Naive thymus-derived CD8-positive, alpha-beta T cell (primary cell): ENCODE measurements at regions not wholly inside any gene's neighbourhood (a gene's known extent, or its start where the extent isn't known, plus 50 kb on each side); places are given as distances from the start of the nearest gene placed in this dataset.

Experiments
- ATAC-seq, 2 donors: fragments of 150-1000 bp; cut with Tn5 transposase in 1 of 2; sonication (Bioruptor Pico), chemical (Tn5 transposase) in 1 of 2; 1 replicate in 1 of 2; 2 replicates in 1 of 2; pipeline ENCODE4 v1.10.0; 2021; ENCODE audit warnings: mild to moderate bottlenecking in 2 of 2, moderate library complexity in 2 of 2
- POLR2A ChIA-PET: fragments of 350-600 bp; sonication (Branson Sonifier 250); formaldehyde crosslinking; loops from one replicate; lab custom pipeline; 2021; ENCODE audit warnings: antibody characterized with exemption; lab: Charles Lee
- DNase-seq, 10 donors: peaks; one replicate each; pipeline versions ENCODE4 v3.0.0 to v3.0.0-alpha.2; 2020 to 2022
- H3K27ac Mint-ChIP-seq, 10 donors: one replicate each; pipeline ENCODE4 v1.8.0; 2020 to 2022; ENCODE audit warnings: mild to moderate bottlenecking in 10 of 10, mixed read lengths in 10 of 10, moderate library complexity in 4 of 10, inconsistent platforms in 1 of 10
- H3K27me3 Mint-ChIP-seq, 5 donors: one replicate each; pipeline ENCODE4 v1.8.0; 2021 to 2022; ENCODE audit warnings: mixed read lengths in 5 of 5
- H3K36me3 Mint-ChIP-seq, 3 donors: one replicate each; pipeline ENCODE4 v1.8.0; 2020 to 2022; ENCODE audit warnings: mixed read lengths in 3 of 3, mild to moderate bottlenecking in 2 of 3, inconsistent platforms in 1 of 3
- H3K4me1 Mint-ChIP-seq, 4 donors: one replicate each; pipeline ENCODE4 v1.8.0; 2021 to 2022; ENCODE audit warnings: mixed read lengths in 4 of 4
- H3K4me3 Mint-ChIP-seq, 10 donors: one replicate each; pipeline ENCODE4 v1.8.0; 2020 to 2022; ENCODE audit warnings: mild to moderate bottlenecking in 10 of 10, mixed read lengths in 10 of 10, moderate library complexity in 6 of 10, inconsistent platforms in 1 of 10
- H3K9me3 Mint-ChIP-seq, 9 donors: one replicate each; pipeline ENCODE4 v1.8.0; 2020 to 2022; ENCODE audit warnings: mixed read lengths in 9 of 9, mild to moderate bottlenecking in 3 of 9, inconsistent platforms in 1 of 9, moderate library complexity in 1 of 9

GRCh38 chr4:176843710-176844109 lies 51.0 kb upstream of the VEGFC start:
- H3K27ac Mint-ChIP-seq, result no peak overlapping the region
- ATAC-seq (no peak), DNase-seq (no peak)
- peaks cover 0 to 8% (median 0%) of the 10 kb centered on the region in 9 donors for H3K9me3 Mint-ChIP-seq
- H3K36me3 Mint-ChIP-seq, result no peaks in the 10 kb centered on the region
- POLR2A ChIA-PET, result no interaction called here
- no peaks in the 10 kb centered on the region for H3K4me1 Mint-ChIP-seq
- H3K4me3 Mint-ChIP-seq, result no peak overlapping the region
- no peaks in the 10 kb centered on the region for H3K27me3 Mint-ChIP-seq

- POLR2A ChIA-PET, result no interaction called here
- ATAC-seq (no peak), DNase-seq (no peak)
- H3K27me3 Mint-ChIP-seq, result no peaks in the 10 kb centered on the region
- no peaks in the 10 kb centered on the region for H3K4me1 Mint-ChIP-seq
- H3K4me3 Mint-ChIP-seq, result no peak overlapping the region
- H3K9me3 Mint-ChIP-seq, result peaks cover 0 to 8% (median 0%) of the 10 kb centered on the region in 9 donors
- no peaks in the 10 kb centered on the region for H3K36me3 Mint-ChIP-seq
- no peak overlapping the region for H3K27ac Mint-ChIP-seq
Measured at GRCh38 chr4:176844448-176844847, 51.7 kb upstream of the VEGFC start.

GRCh38 chr4:176845636-176846035 lies 52.9 kb upstream of the VEGFC start:
- ATAC-seq (no peak), DNase-seq (no peak)
- POLR2A ChIA-PET, result no interaction called here
- H3K9me3 Mint-ChIP-seq, result peaks cover 0 to 8% (median 0%) of the 10 kb centered on the region in 9 donors
- no peak overlapping the region for H3K27ac Mint-ChIP-seq
- H3K27me3 Mint-ChIP-seq, result no peaks in the 10 kb centered on the region
- no peaks in the 10 kb centered on the region for H3K4me1 Mint-ChIP-seq
- H3K36me3 Mint-ChIP-seq, result no peaks in the 10 kb centered on the region
- H3K4me3 Mint-ChIP-seq, result no peak overlapping the region

GRCh38 chr4:176849076-176849475 lies 56.4 kb upstream of the VEGFC start:
- Mint-ChIP-seq H3K27ac (no peak overlapping the region), H3K4me3 (no peak overlapping the region), H3K36me3 (no peaks in the 10 kb centered on the region), H3K9me3 (peaks cover 0 to 12% (median 0%) of the 10 kb centered on the region in 9 donors), H3K4me1 (no peaks in the 10 kb centered on the region), H3K27me3 (no peaks in the 10 kb centered on the region)
- POLR2A ChIA-PET, result no interaction called here
- ATAC-seq (no peak), DNase-seq (no peak)

- Mint-ChIP-seq H3K27ac (no peak overlapping the region), H3K36me3 (no peaks in the 10 kb centered on the region)
- POLR2A ChIA-PET, result no interaction called here
Measured at GRCh38 chr4:176850436-176850835, 57.7 kb upstream of the VEGFC start.

GRCh38 chr4:176856421-176856820 lies 63.7 kb upstream of the VEGFC start:
- no peaks in the 10 kb centered on the region for H3K4me1 Mint-ChIP-seq
- POLR2A ChIA-PET, result no interaction called here
- H3K4me3 Mint-ChIP-seq, result no peak overlapping the region
- no peak overlapping the region for H3K27ac Mint-ChIP-seq
- no peak for DNase-seq
- H3K27me3 Mint-ChIP-seq, result no peaks in the 10 kb centered on the region
- ATAC-seq, result no peak
- peaks cover 0 to 22% (median 5%) of the 10 kb centered on the region in 9 donors for H3K9me3 Mint-ChIP-seq
- H3K36me3 Mint-ChIP-seq, result no peaks in the 10 kb centered on the region

More at GRCh38 chr4:176850436-176850835, 57.7 kb upstream of the VEGFC start:
- Mint-ChIP-seq H3K27me3 (no peaks in the 10 kb centered on the region), H3K4me1 (no peaks in the 10 kb centered on the region), H3K4me3 (no peak overlapping the region), H3K9me3 (peaks cover 0 to 12% (median 0%) of the 10 kb centered on the region in 9 donors)
- DNase-seq (no peak), ATAC-seq (no peak)

GRCh38 chr4:176858839-176859238 lies 66.1 kb upstream of the VEGFC start:
- H3K27ac Mint-ChIP-seq, result no peak overlapping the region
- no peaks in the 10 kb centered on the region for H3K27me3 Mint-ChIP-seq
- ATAC-seq (no peak), DNase-seq (no peak)
- no peaks in the 10 kb centered on the region for H3K36me3 Mint-ChIP-seq
- no peak overlapping the region for H3K4me3 Mint-ChIP-seq
- peaks cover 3 to 31% (median 8%) of the 10 kb centered on the region in 9 donors for H3K9me3 Mint-ChIP-seq
- POLR2A ChIA-PET, result no interaction called here
- no peaks in the 10 kb centered on the region for H3K4me1 Mint-ChIP-seq

- H3K36me3 Mint-ChIP-seq, result no peaks in the 10 kb centered on the region
- no peak overlapping the region for H3K4me3 Mint-ChIP-seq
- H3K4me1 Mint-ChIP-seq, result no peaks in the 10 kb centered on the region
- H3K9me3 Mint-ChIP-seq, result peaks cover 3 to 41% (median 8%) of the 10 kb centered on the region in 9 donors
- no peak overlapping the region for H3K27ac Mint-ChIP-seq
- POLR2A ChIA-PET, result no interaction called here
- ATAC-seq (no peak), DNase-seq (no peak)
- no peaks in the 10 kb centered on the region for H3K27me3 Mint-ChIP-seq
Measured at GRCh38 chr4:176864238-176864637, 71.5 kb upstream of the VEGFC start.

GRCh38 chr4:176868676-176869075 lies 76.0 kb upstream of the VEGFC start:
- no peaks in the 10 kb centered on the region for H3K27me3 Mint-ChIP-seq
- H3K4me1 Mint-ChIP-seq, result no peaks in the 10 kb centered on the region
- DNase-seq, result no peak
- H3K9me3 Mint-ChIP-seq, result peaks cover 0 to 26% (median 7%) of the 10 kb centered on the region in 9 donors
- POLR2A ChIA-PET, result no interaction called here
- H3K27ac Mint-ChIP-seq, result no peak overlapping the region
- H3K36me3 Mint-ChIP-seq, result no peaks in the 10 kb centered on the region
- H3K4me3 Mint-ChIP-seq, result no peak overlapping the region
- no peak for ATAC-seq

GRCh38 chr4:176872461-176872860 lies 79.7 kb upstream of the VEGFC start:
- POLR2A ChIA-PET, result no interaction called here
- no peaks in the 10 kb centered on the region for H3K27me3 Mint-ChIP-seq
- no peak overlapping the region for H3K4me3 Mint-ChIP-seq
- no peaks in the 10 kb centered on the region for H3K36me3 Mint-ChIP-seq
- H3K4me1 Mint-ChIP-seq, result no peaks in the 10 kb centered on the region
- DNase-seq (no peak), ATAC-seq (no peak)
- H3K27ac Mint-ChIP-seq, result no peak overlapping the region
- H3K9me3 Mint-ChIP-seq, result peaks cover 0 to 24% (median 8%) of the 10 kb centered on the region in 9 donors

- POLR2A ChIA-PET, result no interaction called here
- no peak for ATAC-seq
- H3K4me3 Mint-ChIP-seq, result no peak overlapping the region
- H3K36me3 Mint-ChIP-seq, result no peaks in the 10 kb centered on the region
- no peak for DNase-seq
- no peak overlapping the region for H3K27ac Mint-ChIP-seq
- H3K9me3 Mint-ChIP-seq, result peaks cover 0 to 17% (median 8%) of the 10 kb centered on the region in 9 donors
- H3K27me3 Mint-ChIP-seq, result no peaks in the 10 kb centered on the region
- no peaks in the 10 kb centered on the region for H3K4me1 Mint-ChIP-seq
Measured at GRCh38 chr4:176874721-176875445, 82.2 kb upstream of the VEGFC start.

- POLR2A ChIA-PET, result no interaction called here
- H3K27ac Mint-ChIP-seq, result no peak overlapping the region
- no peaks in the 10 kb centered on the region for H3K4me1 Mint-ChIP-seq
- peaks cover 0 to 13% (median 2%) of the 10 kb centered on the region in 9 donors for H3K9me3 Mint-ChIP-seq
- no peak for ATAC-seq
- H3K4me3 Mint-ChIP-seq, result no peak overlapping the region
- H3K27me3 Mint-ChIP-seq, result peaks cover 0 to 1% (median 0%) of the 10 kb centered on the region in 5 donors
- H3K36me3 Mint-ChIP-seq, result no peaks in the 10 kb centered on the region
- no peak for DNase-seq
Measured at GRCh38 chr4:176875446-176875930, 82.8 kb upstream of the VEGFC start.

GRCh38 chr4:176879380-176880116 lies 86.8 kb upstream of the VEGFC start:
- Mint-ChIP-seq H3K4me1 (no peaks in the 10 kb centered on the region), H3K9me3 (peaks cover 0 to 15% (median 1%) of the 10 kb centered on the region in 9 donors), H3K4me3 (no peak overlapping the region), H3K36me3 (no peaks in the 10 kb centered on the region), H3K27ac (no peak overlapping the region), H3K27me3 (peaks cover 0 to 1% (median 0%) of the 10 kb centered on the region in 5 donors)
- ATAC-seq (no peak), DNase-seq (no peak)
- POLR2A ChIA-PET, result no interaction called here
